ENCODE measurements at regions not wholly inside any gene's neighbourhood (a gene's known extent, or its start where the extent isn't known, plus 50 kb on each side); places are given as distances from the start of the nearest gene placed in this dataset.

DNA sequence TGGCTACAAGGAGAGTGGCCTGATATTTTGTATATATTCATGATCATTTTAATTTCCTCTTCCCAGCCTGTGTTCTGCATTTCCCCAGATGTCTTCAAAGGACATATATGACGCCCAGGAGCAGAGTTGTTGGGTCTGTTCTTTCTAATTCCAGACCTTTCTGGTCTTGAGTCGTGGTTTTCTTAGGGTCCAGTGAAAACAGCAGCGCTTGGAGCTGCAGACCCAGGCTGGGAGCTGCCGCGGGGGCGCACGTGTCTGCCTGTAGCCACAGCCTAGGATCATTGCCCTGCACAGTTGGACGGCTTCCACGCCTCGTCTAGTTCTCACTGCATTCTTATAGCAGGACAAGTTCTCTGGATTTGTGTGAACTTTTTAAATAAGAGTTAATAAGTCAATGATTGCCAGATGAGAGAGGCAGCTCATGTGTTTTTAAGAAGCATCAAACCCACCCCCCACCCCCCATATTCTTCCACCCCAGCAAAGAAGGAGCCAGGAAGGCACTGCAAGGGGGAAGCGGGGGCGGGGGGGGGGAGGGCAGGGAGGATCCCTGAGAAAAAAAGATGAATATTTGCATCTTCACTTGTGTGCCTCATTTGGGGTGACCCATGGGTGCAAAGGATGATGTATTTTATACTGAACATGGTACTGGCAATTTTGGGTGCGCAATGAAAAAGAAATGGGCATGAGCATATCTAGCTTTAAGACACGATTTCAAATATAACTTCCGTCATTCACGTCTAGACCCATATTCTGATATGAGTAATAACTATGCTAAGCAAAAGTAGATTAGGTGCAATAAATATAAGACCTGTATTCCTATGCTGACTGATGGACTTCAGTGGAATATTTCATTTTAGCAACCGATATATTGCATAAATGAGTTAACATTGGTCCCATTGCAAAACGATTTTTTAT, 160.0 kb downstream of the TBXT start:
- Histone ChIP-seq H3K4me3 (ENCODE audit: low read depth, low read length) (peak overlapping the region; percentile 56), H3K27me3 (ENCODE audit: control insufficient read depth, insufficient read depth, low read length) (peaks cover 95% of the 10 kb centered on the region), H3K9ac (ENCODE audit: low read depth, low read length) (no peak overlapping the region), H3K36me3 (ENCODE audit: control insufficient read depth, insufficient read depth, low read length) (no peaks in the 10 kb centered on the region), H3K4me1 (ENCODE audit: control insufficient read depth, insufficient read depth, low read length) (peaks cover 3% of the 10 kb centered on the region), H3K9me3 (ENCODE audit: control insufficient read depth, insufficient read depth, low read length) (no peaks in the 10 kb centered on the region)

DNA sequence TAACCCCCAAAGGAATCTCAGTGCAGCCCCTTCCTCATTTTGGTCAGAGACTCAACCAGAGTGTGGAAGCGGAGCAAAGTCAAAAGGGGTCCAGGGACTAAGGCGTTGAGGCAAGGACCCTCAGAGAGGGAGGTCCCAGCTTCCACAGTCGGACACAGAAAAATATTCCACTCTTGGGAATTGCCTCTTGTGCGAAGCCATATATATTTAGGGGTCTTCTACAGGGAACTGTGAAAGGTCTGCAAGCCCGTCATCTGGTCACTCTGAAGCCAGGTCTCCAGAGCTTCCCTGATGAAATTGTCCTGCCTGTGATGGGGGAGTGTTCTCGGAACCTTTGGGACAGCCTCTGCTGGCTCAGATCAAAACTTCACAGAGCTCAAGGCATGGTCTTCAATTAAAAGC, 160.8 kb downstream of the TBXT start:
- H3K9me3 ChIP-seq (ENCODE audit: control insufficient read depth, insufficient read depth, low read length), result no peaks in the 10 kb centered on the region
- H3K4me3 ChIP-seq (ENCODE audit: low read depth, low read length), result peak overlapping the region; percentile 32
- H3K36me3 ChIP-seq (ENCODE audit: control insufficient read depth, insufficient read depth, low read length), result no peaks in the 10 kb centered on the region
- peaks cover 3% of the 10 kb centered on the region for H3K4me1 ChIP-seq (ENCODE audit: control insufficient read depth, insufficient read depth, low read length)
- H3K27me3 ChIP-seq (ENCODE audit: control insufficient read depth, insufficient read depth, low read length), result peaks cover 95% of the 10 kb centered on the region
- H3K9ac ChIP-seq (ENCODE audit: low read depth, low read length), result no peak overlapping the region

DNA sequence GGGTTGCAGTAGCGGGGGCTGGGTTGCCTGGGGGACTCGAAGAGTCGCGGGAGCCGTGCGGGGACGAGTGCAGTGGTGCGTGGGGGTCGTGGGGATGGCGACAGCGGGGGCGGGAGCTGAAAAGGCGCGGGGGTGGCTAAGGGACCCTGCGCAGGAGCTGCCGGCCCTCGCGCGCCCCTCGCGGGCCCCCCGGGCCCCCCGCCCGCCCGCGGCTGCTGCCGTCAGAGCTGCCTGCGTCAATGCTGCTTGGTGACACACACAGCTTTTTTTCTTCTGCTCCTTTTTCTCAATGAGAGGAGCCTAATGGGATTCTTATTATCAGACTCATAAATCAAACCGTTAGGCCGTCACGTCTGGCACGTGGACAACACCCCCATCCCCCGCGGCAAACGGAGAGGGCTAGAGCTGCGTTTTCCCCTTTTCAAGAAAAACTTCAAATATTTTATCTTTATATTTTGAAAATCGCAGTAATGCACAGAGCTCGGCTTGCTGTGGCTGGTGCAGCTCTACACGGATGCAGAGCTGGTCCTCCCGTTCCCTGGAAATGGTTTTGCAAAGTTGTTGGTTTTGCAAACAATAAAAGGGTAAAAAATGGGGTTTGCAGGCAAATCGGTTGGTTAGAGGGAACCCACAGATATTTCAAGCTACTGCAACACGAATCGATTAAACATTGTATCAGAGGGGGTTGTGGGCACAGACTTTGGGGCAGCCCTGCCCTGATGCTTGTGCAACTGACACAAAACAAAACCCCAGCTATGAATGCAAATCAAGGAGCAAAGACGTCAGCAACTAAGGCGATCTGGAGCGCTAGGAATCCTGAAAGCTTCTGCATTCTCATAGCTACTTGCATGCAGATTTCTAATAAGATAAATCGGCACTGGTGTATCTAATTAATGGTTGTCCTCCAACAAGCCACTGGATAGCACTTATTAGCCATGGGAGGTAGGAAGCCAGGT, 161.4 kb downstream of the TBXT start:
- peak overlapping the region; percentile 39 for H3K4me3 ChIP-seq (ENCODE audit: low read depth, low read length)
- H3K9ac ChIP-seq (ENCODE audit: low read depth, low read length), result no peak overlapping the region
- no peaks in the 10 kb centered on the region for H3K36me3 ChIP-seq (ENCODE audit: control insufficient read depth, insufficient read depth, low read length)
- H3K4me1 ChIP-seq (ENCODE audit: control insufficient read depth, insufficient read depth, low read length), result peaks cover 3% of the 10 kb centered on the region
- H3K9me3 ChIP-seq (ENCODE audit: control insufficient read depth, insufficient read depth, low read length), result no peaks in the 10 kb centered on the region
- peaks cover 98% of the 10 kb centered on the region for H3K27me3 ChIP-seq (ENCODE audit: control insufficient read depth, insufficient read depth, low read length)

DNA sequence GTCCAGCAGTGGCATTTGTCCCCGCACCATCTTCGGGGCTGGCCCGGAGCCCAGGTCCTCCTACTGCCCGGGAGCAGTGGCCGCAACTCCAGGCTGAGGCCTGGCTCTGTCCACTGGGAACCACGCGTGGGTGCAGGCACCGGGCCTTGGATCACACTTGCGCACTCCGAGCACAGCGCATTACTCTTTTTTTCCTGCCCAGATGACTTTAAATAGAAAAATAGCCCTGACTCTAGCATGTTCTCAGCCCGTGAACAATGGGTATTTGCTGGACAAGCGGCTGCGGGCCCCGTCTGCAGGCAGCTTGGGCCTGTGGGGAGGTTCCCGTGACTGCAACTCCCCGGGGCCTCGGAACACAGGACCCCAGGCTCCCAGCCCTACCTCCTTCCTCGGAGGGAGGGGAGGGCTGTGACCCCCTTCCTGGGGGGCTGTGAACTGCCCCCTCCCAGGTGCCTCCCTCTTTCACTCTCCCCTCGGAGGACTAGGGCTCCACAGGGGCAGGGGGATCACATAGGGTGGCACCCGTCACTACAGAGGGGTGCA, 162.2 kb downstream of the TBXT start:
- peak overlapping the region; percentile 39 for H3K4me3 ChIP-seq (ENCODE audit: low read depth, low read length)
- H3K36me3 ChIP-seq (ENCODE audit: control insufficient read depth, insufficient read depth, low read length), result no peaks in the 10 kb centered on the region
- peaks cover 93% of the 10 kb centered on the region for H3K27me3 ChIP-seq (ENCODE audit: control insufficient read depth, insufficient read depth, low read length)
- H3K9ac ChIP-seq (ENCODE audit: low read depth, low read length), result no peak overlapping the region
- no peaks in the 10 kb centered on the region for H3K9me3 ChIP-seq (ENCODE audit: control insufficient read depth, insufficient read depth, low read length)
- H3K4me1 ChIP-seq (ENCODE audit: control insufficient read depth, insufficient read depth, low read length), result peaks cover 3% of the 10 kb centered on the region

DNA sequence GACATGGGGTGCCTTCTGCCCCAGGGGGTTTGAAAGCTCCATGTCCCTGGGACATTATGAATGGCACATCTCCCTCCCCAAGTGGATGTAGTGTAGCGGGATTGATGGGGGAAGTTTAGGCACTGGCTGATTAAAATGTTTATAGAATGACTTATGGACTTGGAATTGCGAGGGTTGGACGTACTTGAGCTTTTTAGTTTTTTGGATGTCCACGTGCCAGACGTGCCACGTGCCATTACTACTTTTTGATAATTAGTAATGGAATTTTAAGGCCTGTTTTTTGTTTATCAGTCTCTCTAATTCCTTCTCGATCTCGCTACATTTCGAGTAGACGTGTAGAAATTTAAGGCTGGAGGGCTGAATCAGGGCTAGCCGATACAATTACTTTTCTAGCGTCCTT, 162.8 kb downstream of the TBXT start:
- H3K27me3 ChIP-seq (ENCODE audit: control insufficient read depth, insufficient read depth, low read length), result peaks cover 87% of the 10 kb centered on the region

DNA sequence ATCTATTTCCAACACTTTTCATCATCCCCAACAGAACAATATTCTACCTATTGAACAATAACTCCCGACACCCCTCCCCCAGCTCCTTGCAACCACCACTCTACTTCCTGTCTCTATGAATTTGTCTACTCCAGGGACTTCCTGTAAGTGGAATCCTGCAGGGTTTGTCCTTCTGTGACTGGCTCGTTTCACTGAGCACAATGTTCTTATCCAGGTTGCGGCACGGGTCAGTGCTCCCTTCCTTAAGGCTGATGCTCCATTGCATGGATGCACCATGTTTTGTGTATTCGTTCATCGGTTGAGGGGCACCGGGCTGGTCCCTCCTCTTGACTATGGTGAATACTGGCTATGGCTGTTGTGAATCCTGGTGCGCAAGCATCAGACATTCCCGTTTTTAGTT, 163.2 kb downstream of the TBXT start:
- H3K9me3 ChIP-seq (ENCODE audit: control insufficient read depth, insufficient read depth, low read length), result no peaks in the 10 kb centered on the region
- H3K4me3 ChIP-seq (ENCODE audit: low read depth, low read length), result peak overlapping the region; percentile 32
- H3K27me3 ChIP-seq (ENCODE audit: control insufficient read depth, insufficient read depth, low read length), result peaks cover 84% of the 10 kb centered on the region
- H3K36me3 ChIP-seq (ENCODE audit: control insufficient read depth, insufficient read depth, low read length), result no peaks in the 10 kb centered on the region
- no peak overlapping the region for H3K9ac ChIP-seq (ENCODE audit: low read depth, low read length)
- H3K4me1 ChIP-seq (ENCODE audit: control insufficient read depth, insufficient read depth, low read length), result peaks cover 3% of the 10 kb centered on the region

More for the DNA sequence above, 162.8 kb downstream of the TBXT start:
- Histone ChIP-seq H3K4me1 (ENCODE audit: control insufficient read depth, insufficient read depth, low read length) (peaks cover 3% of the 10 kb centered on the region), H3K9me3 (ENCODE audit: control insufficient read depth, insufficient read depth, low read length) (no peaks in the 10 kb centered on the region), H3K4me3 (ENCODE audit: low read depth, low read length) (peak overlapping the region; percentile 39), H3K9ac (ENCODE audit: low read depth, low read length) (no peak overlapping the region), H3K36me3 (ENCODE audit: control insufficient read depth, insufficient read depth, low read length) (no peaks in the 10 kb centered on the region)

DNA sequence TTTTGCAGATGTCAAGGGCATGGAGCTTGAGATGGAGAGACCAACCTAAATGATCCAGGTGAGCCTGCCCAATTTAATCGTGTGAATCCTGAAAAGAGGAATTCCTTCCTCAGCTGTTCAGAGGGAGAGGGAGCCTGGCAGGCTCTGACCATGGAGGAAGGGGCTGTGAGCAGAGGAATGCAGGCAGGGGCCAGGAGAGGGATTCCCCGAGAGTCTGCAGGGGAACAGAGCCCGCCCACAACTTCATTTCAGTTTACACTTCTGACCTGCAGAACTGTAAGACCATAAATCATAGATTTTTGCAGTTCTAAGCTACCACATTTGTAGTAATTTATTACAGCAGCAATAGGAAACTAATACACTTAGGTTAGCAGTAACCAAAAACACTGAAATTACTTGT, 164.1 kb downstream of the TBXT start:
- Histone ChIP-seq H3K4me3 (ENCODE audit: low read depth, low read length) (no peak overlapping the region), H3K36me3 (ENCODE audit: control insufficient read depth, insufficient read depth, low read length) (no peaks in the 10 kb centered on the region), H3K9me3 (ENCODE audit: control insufficient read depth, insufficient read depth, low read length) (no peaks in the 10 kb centered on the region), H3K9ac (ENCODE audit: low read depth, low read length) (no peak overlapping the region), H3K27me3 (ENCODE audit: control insufficient read depth, insufficient read depth, low read length) (peaks cover 83% of the 10 kb centered on the region), H3K4me1 (ENCODE audit: control insufficient read depth, insufficient read depth, low read length) (peaks cover 3% of the 10 kb centered on the region)

DNA sequence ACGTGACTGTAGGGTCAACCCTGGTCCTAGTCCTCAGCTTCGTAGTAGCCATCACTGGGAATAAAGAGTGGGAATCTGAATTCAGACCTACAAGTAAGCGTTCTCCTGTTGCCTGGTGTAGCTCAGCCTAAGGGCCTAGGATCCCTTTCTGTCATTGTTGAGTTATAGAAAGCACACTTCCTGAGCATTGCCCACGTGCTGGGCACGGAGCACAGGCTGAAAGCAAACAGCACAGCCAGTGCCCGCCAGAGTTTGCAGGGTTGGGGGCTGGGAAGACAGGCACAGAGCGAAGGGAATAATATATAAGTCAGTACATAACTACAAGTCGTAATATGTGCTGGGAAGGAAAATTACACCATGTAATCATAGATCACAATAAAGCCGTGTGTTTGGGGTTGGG, 166.3 kb downstream of the TBXT start:
- Histone ChIP-seq H3K4me3 (ENCODE audit: low read depth, low read length) (no peak overlapping the region), H3K36me3 (ENCODE audit: control insufficient read depth, insufficient read depth, low read length) (no peaks in the 10 kb centered on the region), H3K9ac (ENCODE audit: low read depth, low read length) (no peak overlapping the region), H3K4me1 (ENCODE audit: control insufficient read depth, insufficient read depth, low read length) (no peaks in the 10 kb centered on the region), H3K27me3 (ENCODE audit: control insufficient read depth, insufficient read depth, low read length) (peaks cover 65% of the 10 kb centered on the region), H3K9me3 (ENCODE audit: control insufficient read depth, insufficient read depth, low read length) (no peaks in the 10 kb centered on the region)

DNA sequence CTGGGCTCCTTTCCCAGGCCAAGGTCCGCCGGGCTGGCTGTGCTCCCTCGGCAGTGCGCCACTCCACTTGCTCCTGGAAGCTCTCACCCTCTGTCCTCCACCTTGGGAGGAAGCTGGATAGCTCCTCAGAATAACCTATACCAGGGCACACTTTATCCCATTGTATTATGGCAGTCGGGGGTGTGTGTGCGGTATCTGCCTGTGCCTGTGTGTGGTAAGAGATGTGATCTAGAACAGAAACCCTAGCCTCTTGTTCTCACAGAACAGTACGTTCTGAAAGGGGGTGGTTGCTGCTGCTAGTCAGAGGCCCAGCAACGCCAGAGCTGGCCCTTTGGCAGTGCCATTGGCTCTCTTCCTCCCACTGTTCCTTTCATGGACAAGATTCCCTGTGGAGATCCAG, 168.4 kb downstream of the TBXT start:
- Histone ChIP-seq H3K36me3 (ENCODE audit: control insufficient read depth, insufficient read depth, low read length) (no peaks in the 10 kb centered on the region), H3K27me3 (ENCODE audit: control insufficient read depth, insufficient read depth, low read length) (peaks cover 62% of the 10 kb centered on the region), H3K9me3 (ENCODE audit: control insufficient read depth, insufficient read depth, low read length) (no peaks in the 10 kb centered on the region), H3K4me3 (ENCODE audit: low read depth, low read length) (no peak overlapping the region), H3K4me1 (ENCODE audit: control insufficient read depth, insufficient read depth, low read length) (no peaks in the 10 kb centered on the region), H3K9ac (ENCODE audit: low read depth, low read length) (no peak overlapping the region)

DNA sequence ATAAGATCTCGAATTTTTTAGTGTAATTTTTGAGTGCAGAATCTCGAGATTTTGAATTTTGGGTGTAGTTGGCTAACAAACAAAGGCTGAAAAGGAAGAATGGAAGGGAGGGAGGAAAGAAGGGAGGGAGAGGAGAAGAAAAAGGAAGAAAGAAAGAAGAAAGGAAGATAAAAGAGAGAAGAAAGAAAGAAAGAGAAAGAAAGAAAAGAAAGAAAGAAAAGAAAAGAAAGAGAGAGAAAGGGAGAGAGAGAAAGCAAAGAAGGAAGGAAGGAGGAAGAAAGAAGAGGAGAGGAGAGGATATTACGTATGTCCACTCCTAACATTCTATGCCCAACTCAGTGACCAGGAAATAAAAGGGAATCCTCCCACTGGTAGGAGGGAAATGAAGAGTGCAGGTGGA, 169.6 kb downstream of the TBXT start:
- no peak overlapping the region for H3K9ac ChIP-seq (ENCODE audit: low read depth, low read length)
- H3K9me3 ChIP-seq (ENCODE audit: control insufficient read depth, insufficient read depth, low read length), result no peaks in the 10 kb centered on the region
- H3K4me1 ChIP-seq (ENCODE audit: control insufficient read depth, insufficient read depth, low read length), result no peaks in the 10 kb centered on the region
- H3K36me3 ChIP-seq (ENCODE audit: control insufficient read depth, insufficient read depth, low read length), result no peaks in the 10 kb centered on the region
- no peak overlapping the region for H3K4me3 ChIP-seq (ENCODE audit: low read depth, low read length)
- H3K27me3 ChIP-seq (ENCODE audit: control insufficient read depth, insufficient read depth, low read length), result peaks cover 61% of the 10 kb centered on the region

DNA sequence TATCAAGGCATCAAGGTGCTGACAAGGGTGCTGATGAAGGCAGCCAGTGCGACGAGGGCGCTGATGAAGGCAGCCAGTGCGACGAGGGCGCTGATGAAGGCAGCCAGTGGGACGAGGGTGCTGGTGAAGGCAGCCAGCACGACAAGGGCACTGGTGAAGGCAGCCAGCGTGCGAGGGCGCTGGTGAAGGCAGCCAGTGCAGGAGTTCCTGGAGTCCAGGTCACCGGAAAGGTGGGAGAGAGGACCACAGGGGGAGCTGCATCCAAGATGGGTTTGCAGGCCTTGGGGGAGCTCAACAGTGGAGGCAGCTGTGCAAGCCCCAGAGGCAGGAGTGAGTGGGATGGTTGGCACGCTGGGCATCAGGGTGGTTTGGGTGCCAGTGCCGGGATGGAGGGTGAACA, 176.3 kb downstream of the TBXT start:
- no peaks in the 10 kb centered on the region for H3K36me3 ChIP-seq (ENCODE audit: control insufficient read depth, insufficient read depth, low read length)
- H3K4me1 ChIP-seq (ENCODE audit: control insufficient read depth, insufficient read depth, low read length), result peaks cover 4% of the 10 kb centered on the region
- H3K9me3 ChIP-seq (ENCODE audit: control insufficient read depth, insufficient read depth, low read length), result no peaks in the 10 kb centered on the region
- H3K4me3 ChIP-seq (ENCODE audit: low read depth, low read length), result no peak overlapping the region
- peaks cover 91% of the 10 kb centered on the region for H3K27me3 ChIP-seq (ENCODE audit: control insufficient read depth, insufficient read depth, low read length)
- H3K9ac ChIP-seq (ENCODE audit: low read depth, low read length), result no peak overlapping the region
